ENCODE measurements at regions not wholly inside any gene's neighbourhood (a gene's known extent, or its start where the extent isn't known, plus 50 kb on each side); places are given as distances from the start of the nearest gene placed in this dataset.

- DNase-seq (no peak), FAIRE-seq (no peak)
- Histone ChIP-seq H3K36me3 (ENCODE audit: control insufficient read depth in 3 of 3, insufficient read depth in 2 of 3, low read depth in 1 of 3, low read length in 3 of 3) (no peaks in the 10 kb centered on the region), H3K9me3 (ENCODE audit: control insufficient read depth in 2 of 2, insufficient read depth in 1 of 2, low read depth in 1 of 2, low read length in 1 of 2) (no peaks in the 10 kb centered on the region), H3K4me1 (ENCODE audit: control insufficient read depth in 3 of 3, insufficient read depth in 2 of 3, low read depth in 1 of 3, low read length in 2 of 3) (no peaks in the 10 kb centered on the region), H3K27ac (ENCODE audit: low read depth in 1 of 3, low read length in 2 of 3) (no peak overlapping the region), H3K4me3 (ENCODE audit: low read depth in 1 of 3, low read length in 3 of 3) (no peak overlapping the region), H3K27me3 (ENCODE audit: control insufficient read depth in 3 of 3, insufficient read depth in 3 of 3, low read length in 3 of 3) (no peaks in the 10 kb centered on the region)
- 0% methylated on average over 1 of the region's 1 CpG for WGBS, 3 donors
These were observed 444.6 kb downstream of the STIM2 start for GRCh38 chr4:27305246-27305645.

- Histone ChIP-seq H3K27me3 (ENCODE audit: control insufficient read depth in 3 of 3, insufficient read depth in 3 of 3, low read length in 3 of 3) (no peaks in the 10 kb centered on the region), H3K27ac (ENCODE audit: low read depth in 1 of 3, low read length in 2 of 3) (no peak overlapping the region), H3K4me3 (ENCODE audit: low read depth in 1 of 3, low read length in 3 of 3) (no peak overlapping the region), H3K36me3 (ENCODE audit: control insufficient read depth in 3 of 3, insufficient read depth in 2 of 3, low read depth in 1 of 3, low read length in 3 of 3) (no peaks in the 10 kb centered on the region), H3K9me3 (ENCODE audit: control insufficient read depth in 2 of 2, insufficient read depth in 1 of 2, low read depth in 1 of 2, low read length in 1 of 2) (no peaks in the 10 kb centered on the region), H3K4me1 (ENCODE audit: control insufficient read depth in 3 of 3, insufficient read depth in 2 of 3, low read depth in 1 of 3, low read length in 2 of 3) (no peaks in the 10 kb centered on the region)
- no peak for DNase-seq
- no peak for FAIRE-seq
- WGBS, 3 donors: 79 to 83% (median 82%) methylated on average over 6 of the region's 6 CpGs
These were observed 447.7 kb downstream of the STIM2 start for GRCh38 chr4:27308379-27308778.

- H3K4me3 ChIP-seq (ENCODE audit: low read depth in 1 of 3, low read length in 3 of 3): no peak overlapping the region
- H3K27ac ChIP-seq (ENCODE audit: low read depth in 1 of 3, low read length in 2 of 3): no peak overlapping the region
- H3K4me1 ChIP-seq (ENCODE audit: control insufficient read depth in 3 of 3, insufficient read depth in 2 of 3, low read depth in 1 of 3, low read length in 2 of 3): no peaks in the 10 kb centered on the region
- DNase-seq: no peak
- no peaks in the 10 kb centered on the region for H3K9me3 ChIP-seq (ENCODE audit: control insufficient read depth in 2 of 2, insufficient read depth in 1 of 2, low read depth in 1 of 2, low read length in 1 of 2)
- H3K36me3 ChIP-seq (ENCODE audit: control insufficient read depth in 3 of 3, insufficient read depth in 2 of 3, low read depth in 1 of 3, low read length in 3 of 3): no peaks in the 10 kb centered on the region
- H3K27me3 ChIP-seq (ENCODE audit: control insufficient read depth in 3 of 3, insufficient read depth in 3 of 3, low read length in 3 of 3): no peaks in the 10 kb centered on the region
- FAIRE-seq: no peak
These were observed 455.0 kb downstream of the STIM2 start for GRCh38 chr4:27315625-27316024.

- WGBS, 3 donors: 41 to 77% (median 56%) methylated on average over 4 of the region's 4 CpGs
- Histone ChIP-seq H3K36me3 (ENCODE audit: control insufficient read depth in 3 of 3, insufficient read depth in 2 of 3, low read depth in 1 of 3, low read length in 3 of 3) (no peaks in the 10 kb centered on the region), H3K27ac (ENCODE audit: low read depth in 1 of 3, low read length in 2 of 3) (no peak overlapping the region), H3K4me3 (ENCODE audit: low read depth in 1 of 3, low read length in 3 of 3) (no peak overlapping the region), H3K27me3 (ENCODE audit: control insufficient read depth in 3 of 3, insufficient read depth in 3 of 3, low read length in 3 of 3) (no peaks in the 10 kb centered on the region), H3K9me3 (ENCODE audit: control insufficient read depth in 2 of 2, insufficient read depth in 1 of 2, low read depth in 1 of 2, low read length in 1 of 2) (no peaks in the 10 kb centered on the region), H3K4me1 (ENCODE audit: control insufficient read depth in 3 of 3, insufficient read depth in 2 of 3, low read depth in 1 of 3, low read length in 2 of 3) (no peaks in the 10 kb centered on the region)
- DNase-seq: no peak
- FAIRE-seq: no peak
These were observed 455.5 kb downstream of the STIM2 start for GRCh38 chr4:27316176-27316575.

GRCh38 chr4:27318740-27319139 lies 458.1 kb downstream of the STIM2 start:
- Histone ChIP-seq H3K36me3 (ENCODE audit: control insufficient read depth in 3 of 3, insufficient read depth in 2 of 3, low read depth in 1 of 3, low read length in 3 of 3) (no peaks in the 10 kb centered on the region), H3K4me1 (ENCODE audit: control insufficient read depth in 3 of 3, insufficient read depth in 2 of 3, low read depth in 1 of 3, low read length in 2 of 3) (no peaks in the 10 kb centered on the region), H3K9me3 (ENCODE audit: control insufficient read depth in 2 of 2, insufficient read depth in 1 of 2, low read depth in 1 of 2, low read length in 1 of 2) (no peaks in the 10 kb centered on the region), H3K27me3 (ENCODE audit: control insufficient read depth in 3 of 3, insufficient read depth in 3 of 3, low read length in 3 of 3) (no peaks in the 10 kb centered on the region), H3K4me3 (ENCODE audit: low read depth in 1 of 3, low read length in 3 of 3) (no peak overlapping the region), H3K27ac (ENCODE audit: low read depth in 1 of 3, low read length in 2 of 3) (no peak overlapping the region)
- peak; percentile 27 to 44 for DNase-seq
- no peak for FAIRE-seq
- 14 to 15% (median 14%) methylated on average over 6 of the region's 6 CpGs for WGBS, 3 donors

- no peaks in the 10 kb centered on the region for H3K36me3 ChIP-seq (ENCODE audit: control insufficient read depth in 3 of 3, insufficient read depth in 2 of 3, low read depth in 1 of 3, low read length in 3 of 3)
- H3K9me3 ChIP-seq (ENCODE audit: control insufficient read depth in 2 of 2, insufficient read depth in 1 of 2, low read depth in 1 of 2, low read length in 1 of 2): no peaks in the 10 kb centered on the region
- no peak overlapping the region for H3K27ac ChIP-seq (ENCODE audit: low read depth in 1 of 3, low read length in 2 of 3)
- DNase-seq (no peak), FAIRE-seq (no peak)
- H3K4me3 ChIP-seq (ENCODE audit: low read depth in 1 of 3, low read length in 3 of 3): no peak overlapping the region
- no peaks in the 10 kb centered on the region for H3K4me1 ChIP-seq (ENCODE audit: control insufficient read depth in 3 of 3, insufficient read depth in 2 of 3, low read depth in 1 of 3, low read length in 2 of 3)
- H3K27me3 ChIP-seq (ENCODE audit: control insufficient read depth in 3 of 3, insufficient read depth in 3 of 3, low read length in 3 of 3): no peaks in the 10 kb centered on the region
- WGBS, 3 donors: 78 to 79% (median 79%) methylated on average over 6 of the region's 6 CpGs
These were observed 466.4 kb downstream of the STIM2 start for GRCh38 chr4:27326991-27327390.

GRCh38 chr4:27327421-27328181 lies 467.0 kb downstream of the STIM2 start:
- no peak for DNase-seq
- 66 to 73% (median 73%) methylated on average over 5 of the region's 5 CpGs for WGBS, 3 donors
- H3K4me1 ChIP-seq (ENCODE audit: control insufficient read depth in 3 of 3, insufficient read depth in 2 of 3, low read depth in 1 of 3, low read length in 2 of 3): no peaks in the 10 kb centered on the region
- no peaks in the 10 kb centered on the region for H3K9me3 ChIP-seq (ENCODE audit: control insufficient read depth in 2 of 2, insufficient read depth in 1 of 2, low read depth in 1 of 2, low read length in 1 of 2)
- H3K27me3 ChIP-seq (ENCODE audit: control insufficient read depth in 3 of 3, insufficient read depth in 3 of 3, low read length in 3 of 3): no peaks in the 10 kb centered on the region
- H3K27ac ChIP-seq (ENCODE audit: low read depth in 1 of 3, low read length in 2 of 3): no peak overlapping the region
- FAIRE-seq: no peak
- no peaks in the 10 kb centered on the region for H3K36me3 ChIP-seq (ENCODE audit: control insufficient read depth in 3 of 3, insufficient read depth in 2 of 3, low read depth in 1 of 3, low read length in 3 of 3)
- no peak overlapping the region for H3K4me3 ChIP-seq (ENCODE audit: low read depth in 1 of 3, low read length in 3 of 3)

- FAIRE-seq (no peak), DNase-seq (no peak)
- no peak overlapping the region for H3K27ac ChIP-seq (ENCODE audit: low read depth in 1 of 3, low read length in 2 of 3)
- H3K27me3 ChIP-seq (ENCODE audit: control insufficient read depth in 3 of 3, insufficient read depth in 3 of 3, low read length in 3 of 3): peaks cover 0 to 2% (median 0%) of the 10 kb centered on the region in 3 donors
- WGBS, 3 donors: 48 to 74% (median 51%) methylated on average over 3 of the region's 3 CpGs
- H3K36me3 ChIP-seq (ENCODE audit: control insufficient read depth in 3 of 3, insufficient read depth in 2 of 3, low read depth in 1 of 3, low read length in 3 of 3): no peaks in the 10 kb centered on the region
- H3K4me1 ChIP-seq (ENCODE audit: control insufficient read depth in 3 of 3, insufficient read depth in 2 of 3, low read depth in 1 of 3, low read length in 2 of 3): no peaks in the 10 kb centered on the region
- H3K4me3 ChIP-seq (ENCODE audit: low read depth in 1 of 3, low read length in 3 of 3): no peak overlapping the region
- no peaks in the 10 kb centered on the region for H3K9me3 ChIP-seq (ENCODE audit: control insufficient read depth in 2 of 2, insufficient read depth in 1 of 2, low read depth in 1 of 2, low read length in 1 of 2)
These were observed 477.9 kb downstream of the STIM2 start for GRCh38 chr4:27338530-27338929.

GRCh38 chr4:27343411-27343810 lies 482.8 kb downstream of the STIM2 start:
- WGBS, 3 donors: 52 to 55% (median 53%) methylated on average over 3 of the region's 3 CpGs

More at GRCh38 chr4:27343411-27343810, 482.8 kb downstream of the STIM2 start:
- DNase-seq (no peak), FAIRE-seq (no peak)
- Histone ChIP-seq H3K4me3 (ENCODE audit: low read depth in 1 of 3, low read length in 3 of 3) (no peak overlapping the region), H3K27me3 (ENCODE audit: control insufficient read depth in 3 of 3, insufficient read depth in 3 of 3, low read length in 3 of 3) (peaks cover 0 to 2% (median 0%) of the 10 kb centered on the region in 3 donors), H3K4me1 (ENCODE audit: control insufficient read depth in 3 of 3, insufficient read depth in 2 of 3, low read depth in 1 of 3, low read length in 2 of 3) (no peaks in the 10 kb centered on the region), H3K9me3 (ENCODE audit: control insufficient read depth in 2 of 2, insufficient read depth in 1 of 2, low read depth in 1 of 2, low read length in 1 of 2) (no peaks in the 10 kb centered on the region), H3K27ac (ENCODE audit: low read depth in 1 of 3, low read length in 2 of 3) (no peak overlapping the region), H3K36me3 (ENCODE audit: control insufficient read depth in 3 of 3, insufficient read depth in 2 of 3, low read depth in 1 of 3, low read length in 3 of 3) (no peaks in the 10 kb centered on the region)
